ENCODE measurements at regions not wholly inside any gene's neighbourhood (a gene's known extent, or its start where the extent isn't known, plus 50 kb on each side); places are given as distances from the start of the nearest gene placed in this dataset.

GRCh38 chr5:82544004-82544403, 265.9 kb upstream of the RPS23 start:
- CTCF ChIA-PET = no interaction called here
- TF ChIP-seq ZFX (IDR thresholded peaks at IDR 0.05) (no peak), SRF (IDR thresholded peaks at IDR 0.05; ENCODE audit: low read depth) (no peak), MAX (IDR thresholded peaks at IDR 0.05) (no peak), ELF1 (IDR thresholded peaks at IDR 0.05; ENCODE audit: borderline replicate concordance, low read depth) (no peak), FOSL1 (IDR thresholded peaks at IDR 0.05; ENCODE audit: low read depth) (no peak), SP1 (IDR thresholded peaks at IDR 0.05; ENCODE audit: low read depth) (no peak), RAD21 (IDR thresholded peaks at IDR 0.05; ENCODE audit: low read depth) (no peak), POLR2AphosphoS5 (IDR thresholded peaks at IDR 0.05; ENCODE audit: low read depth, low read length) (no peak), CEBPB (IDR thresholded peaks at IDR 0.05; ENCODE audit: low read depth) (no peak), JUND (IDR thresholded peaks at IDR 0.05) (no peak), TCF7L2 (IDR thresholded peaks at IDR 0.05; ENCODE audit: borderline replicate concordance, extremely low read depth, insufficient read depth, insufficient read length) (no peak), REST (IDR thresholded peaks at IDR 0.05; ENCODE audit: low read depth) (no peak), YY1 (IDR thresholded peaks at IDR 0.05; ENCODE audit: extremely low read depth, insufficient replicate concordance, low read depth, low read length) (no peak)

More at GRCh38 chr5:82544004-82544403, 265.9 kb upstream of the RPS23 start:
- H3K27ac ChIP-seq (ENCODE audit: low read depth, low read length) = no peak overlapping the region
- H3K4me2 ChIP-seq (ENCODE audit: low read length) = no peak overlapping the region
- no peaks in the 10 kb centered on the region for H3K36me3 ChIP-seq (ENCODE audit: control insufficient read depth in 1 of 2, insufficient read depth in 2 of 2, low read length in 2 of 2)
- no peak overlapping the region for H3K4me3 ChIP-seq (replicated peaks in 1 of 2; ENCODE audit: low read depth in 1 of 2, low read length in 2 of 2)
- H4K20me1 ChIP-seq (ENCODE audit: insufficient read depth) = no peaks in the 10 kb centered on the region
- no peaks in the 10 kb centered on the region for H3K9me3 ChIP-seq (ENCODE audit: control insufficient read depth in 1 of 2, insufficient read depth in 1 of 2, low read depth in 1 of 2, low read length in 2 of 2)
- DNase-seq (ENCODE audit: low read depth, low spot score) (no peak), ATAC-seq (no peak)
- ChIA-PET RAD21 (ENCODE audit: low non-redundant PET in 1 of 2, low total read pairs in 2 of 2, uncharacterized antibody in 2 of 2, unreplicated experiment in 2 of 2) (no interaction called here), POLR2A (no interaction called here)
- H3K9ac ChIP-seq (ENCODE audit: low read length) = no peak overlapping the region
- intact Hi-C loops (cut with micrococcal nuclease) = no loop called here
- no peaks in the 10 kb centered on the region for H3K27me3 ChIP-seq (ENCODE audit: insufficient read depth, low read length)
- no peaks in the 10 kb centered on the region for H3K9me2 ChIP-seq (ENCODE audit: insufficient read depth)
- no peaks in the 10 kb centered on the region for H3K79me2 ChIP-seq (ENCODE audit: insufficient read depth, low read length)
- H2AFZ ChIP-seq (ENCODE audit: low read depth, low read length, poor library complexity, severe bottlenecking) = no peak overlapping the region
- H3K4me1 ChIP-seq (ENCODE audit: control insufficient read depth in 1 of 2, insufficient read depth in 2 of 2, low read length in 2 of 2) = no peaks in the 10 kb centered on the region
- no TSS peak for BruUV-seq (replicated peaks)
